ENCODE measurements at regions not wholly inside any gene's neighbourhood (a gene's known extent, or its start where the extent isn't known, plus 50 kb on each side); places are given as distances from the start of the nearest gene placed in this dataset.

DNA sequence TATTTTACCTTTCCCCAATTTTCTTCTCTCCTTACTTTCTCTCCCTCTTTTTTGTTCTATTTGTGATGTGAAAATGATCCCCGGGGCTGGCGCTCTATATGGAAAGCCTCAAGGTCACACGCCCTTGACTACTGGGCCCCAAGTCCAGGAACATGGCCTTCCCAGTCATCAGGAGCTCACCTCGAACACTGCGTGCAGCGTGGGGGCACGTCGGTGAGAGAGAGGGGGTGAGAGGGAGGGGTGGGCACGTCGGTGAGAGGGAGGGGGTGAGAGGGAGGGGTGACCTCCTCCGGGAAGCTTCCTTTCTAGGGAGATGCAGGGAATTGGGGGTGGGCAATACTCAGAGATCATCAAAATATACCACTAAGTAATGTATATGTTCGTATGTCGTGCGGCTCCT lies 94.6 kb upstream of the TMPRSS2 start:
- no peak overlapping the region for H2BK20ac ChIP-seq (ENCODE audit: low read length)
- no peak for FAIRE-seq
- H3K79me1 ChIP-seq (ENCODE audit: low read depth, low read length) = no peaks in the 10 kb centered on the region
- H2AFZ ChIP-seq (ENCODE audit: low read length) = no peak overlapping the region
- no peak overlapping the region for H4K91ac ChIP-seq (replicated peaks; ENCODE audit: insufficient read length, low read length)
- no peak for DNase-seq (ENCODE audit: low read depth in 1 of 2, low spot score in 2 of 2)
- no peak overlapping the region for H2AK5ac ChIP-seq (ENCODE audit: low read depth, low read length)
- no peak overlapping the region for H2BK15ac ChIP-seq (ENCODE audit: low read length)
- no peak overlapping the region for H3K56ac ChIP-seq (replicated peaks; ENCODE audit: insufficient read length, low read depth, low read length)
- no peak overlapping the region for H3K4ac ChIP-seq (replicated peaks; ENCODE audit: insufficient read length, low read depth, low read length)
- no peak overlapping the region for H4K8ac ChIP-seq (ENCODE audit: extremely low read depth, insufficient read depth, low read length)
- CTCF ChIA-PET (ENCODE audit: partially characterized antibody) = interaction anchor here (1.0 to 3.1 kb wide), 3 partner anchors 10 to 555 kb away, joined by 3 to 19 read pairs (median 4); no protein-coding TSS in a partner anchor
- no peak overlapping the region for H3K4me3 ChIP-seq (ENCODE audit: extremely low read depth in 1 of 4, insufficient read depth in 2 of 4, low read depth in 3 of 4, low read length in 4 of 4)
- H4K20me1 ChIP-seq (replicated peaks in 1 of 2; ENCODE audit: control insufficient read depth in 1 of 2, insufficient read depth in 2 of 2, low read length in 2 of 2) = no peaks in the 10 kb centered on the region
- H3K27me3 ChIP-seq (replicated peaks in 1 of 4; ENCODE audit: control insufficient read depth in 3 of 4, extremely low read depth in 1 of 4, insufficient read depth in 3 of 4, low read length in 3 of 4) = no peaks in the 10 kb centered on the region
- POLR2A ChIA-PET (ENCODE audit: partially characterized antibody) = no interaction called here
- H3K9ac ChIP-seq (replicated peaks in 1 of 4; ENCODE audit: extremely low read depth in 1 of 4, low read depth in 3 of 4, low read length in 3 of 4) = no peak overlapping the region
- WGBS, 2 experiments (ENCODE audit: extremely low coverage in 1 of 2, insufficient coverage in 1 of 2, insufficient read length in 1 of 2, insufficient replicate concordance in 2 of 2, low coverage in 1 of 2, low lambda C conversion rate in 2 of 2, missing lambda C conversion rate in 1 of 2) = 77% methylated on average over 11 of the region's 14 CpGs; no CpG with 5 or more reads in 1 of the 2 experiments
- no peak overlapping the region for H2BK5ac ChIP-seq (ENCODE audit: low read depth, low read length)
- no peak overlapping the region for H3K23ac ChIP-seq (ENCODE audit: insufficient read length)
- no peak overlapping the region for H3K18ac ChIP-seq (ENCODE audit: extremely low read depth, low read length)
- no peak overlapping the region for H2BK12ac ChIP-seq (ENCODE audit: low read depth, low read length)
- no peaks in the 10 kb centered on the region for H3K23me2 ChIP-seq (ENCODE audit: low read depth, low read length)
- no peak overlapping the region for H2BK120ac ChIP-seq (replicated peaks; ENCODE audit: low read depth, low read length)
- TF ChIP-seq TCF12 (IDR thresholded peaks at IDR 0.05; ENCODE audit: low read depth, low read length) = no peak
- TF ChIP-seq RAD21 (IDR thresholded peaks at IDR 0.05 in 1 of 2, conservative IDR thresholded peaks at IDR 0.05 in 1 of 2; ENCODE audit: low read depth in 2 of 2, low read length in 2 of 2) = no peak
- no peak for TF ChIP-seq CREB1 (IDR thresholded peaks at IDR 0.05)
- no peak for TF ChIP-seq FOSL1 (IDR thresholded peaks at IDR 0.05; ENCODE audit: insufficient read depth, low read depth, low read length)
- no peak overlapping the region for H3K27ac ChIP-seq (ENCODE audit: low read depth, low read length)
- peaks cover 0 to 15% (median 7%) of the 10 kb centered on the region in 4 experiments; a peak in 4 of 7 replicates for H3K4me1 ChIP-seq (replicated peaks in 1 of 4; ENCODE audit: control insufficient read depth in 3 of 4, insufficient read depth in 4 of 4, low read length in 3 of 4)
- H3K79me2 ChIP-seq (ENCODE audit: control insufficient read depth in 1 of 2, insufficient read depth in 2 of 2, low read length in 2 of 2) = no peaks in the 10 kb centered on the region
- no peak overlapping the region for H3K4me2 ChIP-seq (ENCODE audit: insufficient read depth in 1 of 2, low read depth in 2 of 2, low read length in 2 of 2)
- H3K14ac ChIP-seq (ENCODE audit: insufficient read length) = no peak overlapping the region
- no peaks in the 10 kb centered on the region for H3K36me3 ChIP-seq (ENCODE audit: control insufficient read depth in 2 of 4, insufficient read depth in 4 of 4, low read length in 3 of 4)
- H3K9me3 ChIP-seq (ENCODE audit: insufficient read depth in 2 of 2, low read depth in 1 of 2, low read length in 1 of 2) = no peaks in the 10 kb centered on the region
- H4K5ac ChIP-seq (ENCODE audit: insufficient read length, low read depth, low read length) = no peak overlapping the region

All from H1 (cell line).